Testis (tissue), 2 donors: ENCODE measurements at regions not wholly inside any gene's neighbourhood (a gene's known extent, or its start where the extent isn't known, plus 50 kb on each side); places are given as distances from the start of the nearest gene placed in this dataset.

Experiments
- CTCF ChIP-seq, 3 experiments: fragments of 450-650 bp in 2 of 3; fragments of 200-600 bp in 1 of 3; sonication (generic) in 1 of 3; IDR thresholded peaks; one replicate each; pipeline ENCODE4 v1.5.1; 2016 to 2019; ENCODE audit warnings: antibody characterized with exemption in 3 of 3, mild to moderate bottlenecking in 2 of 3, moderate library complexity in 1 of 3
- POLR2A ChIP-seq: fragments of 450-650 bp; IDR thresholded peaks from one replicate; pipeline ENCODE4 v1.6.1; 2017; ENCODE audit warnings: antibody characterized with exemption, mild to moderate bottlenecking, moderate library complexity

- TF ChIP-seq POLR2A (no peak), CTCF (IDR thresholded peaks at IDR 0.05) (no peak)
Measured at GRCh38 chr18:61989138-61989537, 96.3 kb upstream of the RNF152 start.
